ENCODE measurements at regions not wholly inside any gene's neighbourhood (a gene's known extent, or its start where the extent isn't known, plus 50 kb on each side); places are given as distances from the start of the nearest gene placed in this dataset.
A peak's percentile ranks its signal among the peaks of the same experiment; 100 is the strongest.

DNA sequence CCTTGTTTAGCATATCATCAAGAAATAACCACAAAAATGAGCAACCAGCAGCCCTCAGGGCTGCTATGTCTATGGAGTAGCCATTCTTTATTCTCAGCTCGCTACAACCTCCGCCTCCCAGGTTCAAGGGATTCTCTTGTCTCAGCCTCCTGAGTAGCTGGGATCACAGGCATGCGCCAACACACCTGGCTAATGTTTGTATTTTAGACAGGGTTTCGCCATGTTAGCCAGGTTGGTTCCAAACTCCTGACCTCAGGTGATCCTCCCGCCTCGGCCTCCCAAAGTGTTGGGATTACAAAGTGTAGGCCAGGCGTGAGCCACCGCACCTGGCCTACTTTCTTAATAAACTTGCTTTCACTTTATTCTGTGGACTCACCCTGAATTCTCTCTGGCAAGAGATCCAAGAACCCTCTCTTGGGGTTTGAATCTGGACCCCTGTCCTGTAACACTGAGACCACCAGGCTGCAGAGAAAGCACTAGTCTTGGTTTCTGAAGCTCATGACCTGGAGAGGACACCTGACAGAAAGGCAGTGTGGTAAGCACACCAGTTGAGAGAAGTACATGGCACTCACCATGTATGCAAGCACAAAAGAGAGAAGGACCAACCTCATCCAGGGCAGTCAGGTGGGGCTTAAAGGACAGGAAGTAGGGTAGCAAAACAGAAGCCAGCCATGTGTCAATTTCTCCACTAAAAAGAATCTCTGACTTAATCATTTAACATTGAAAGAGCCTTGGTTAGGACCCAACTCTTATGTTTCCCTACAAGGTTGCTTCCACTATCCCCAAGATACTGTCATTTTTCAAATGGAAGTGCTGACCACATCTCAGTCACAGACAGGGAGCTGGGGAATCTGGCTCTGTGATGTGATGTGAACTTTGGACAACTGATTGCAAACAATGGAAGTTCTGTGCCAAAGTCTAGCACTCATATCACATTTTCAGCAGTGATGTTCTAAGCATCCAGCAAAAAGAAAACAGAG lies 97.4 kb upstream of the DST start:
- Histone ChIP-seq H3K4me3 (ENCODE audit: control insufficient read depth in 2 of 3, extremely low read depth in 1 of 3, insufficient read depth in 2 of 3, low read depth in 1 of 3, low read length in 3 of 3) (no peak overlapping the region), H3K79me2 (ENCODE audit: control insufficient read depth, insufficient read depth, low read length) (no peaks in the 10 kb centered on the region), H3K27ac (ENCODE audit: control insufficient read depth, insufficient read depth, low read length) (no peak overlapping the region), H2AFZ (ENCODE audit: control insufficient read depth, low read length) (no peak overlapping the region), H4K20me1 (ENCODE audit: control insufficient read depth, extremely low read depth, insufficient read depth, low read length) (no peaks in the 10 kb centered on the region), H3K9ac (ENCODE audit: control insufficient read depth, extremely low read depth, insufficient read depth, low read length) (no peak overlapping the region), H3K4me2 (ENCODE audit: control insufficient read depth, extremely low read depth, insufficient read depth, low read depth, low read length) (no peak overlapping the region), H3K9me1 (ENCODE audit: control insufficient read depth, extremely low read depth, insufficient read depth, low read length) (no peaks in the 10 kb centered on the region), H3K36me3 (ENCODE audit: control insufficient read depth in 2 of 2, extremely low read depth in 1 of 2, insufficient read depth in 2 of 2, low read length in 2 of 2) (no peaks in the 10 kb centered on the region), H3K9me3 (ENCODE audit: control insufficient read depth, low read depth, low read length) (no peaks in the 10 kb centered on the region), H3K4me1 (ENCODE audit: control insufficient read depth, extremely low read depth, insufficient read depth, low read length) (peaks cover 19% of the 10 kb centered on the region), H3K27me3 (ENCODE audit: control insufficient read depth, extremely low read depth, insufficient read depth, low read length) (no peaks in the 10 kb centered on the region)
- FAIRE-seq = peak; percentile 46
- no peak for DNase-seq (ENCODE audit: low read depth, low spot score)
- dilution Hi-C loops (cut with MboI; ENCODE audit: extremely low pct_ligation_motif_present, low sequenced_read_pairs) = no loop called here
- TF ChIP-seq, protein P1, sequence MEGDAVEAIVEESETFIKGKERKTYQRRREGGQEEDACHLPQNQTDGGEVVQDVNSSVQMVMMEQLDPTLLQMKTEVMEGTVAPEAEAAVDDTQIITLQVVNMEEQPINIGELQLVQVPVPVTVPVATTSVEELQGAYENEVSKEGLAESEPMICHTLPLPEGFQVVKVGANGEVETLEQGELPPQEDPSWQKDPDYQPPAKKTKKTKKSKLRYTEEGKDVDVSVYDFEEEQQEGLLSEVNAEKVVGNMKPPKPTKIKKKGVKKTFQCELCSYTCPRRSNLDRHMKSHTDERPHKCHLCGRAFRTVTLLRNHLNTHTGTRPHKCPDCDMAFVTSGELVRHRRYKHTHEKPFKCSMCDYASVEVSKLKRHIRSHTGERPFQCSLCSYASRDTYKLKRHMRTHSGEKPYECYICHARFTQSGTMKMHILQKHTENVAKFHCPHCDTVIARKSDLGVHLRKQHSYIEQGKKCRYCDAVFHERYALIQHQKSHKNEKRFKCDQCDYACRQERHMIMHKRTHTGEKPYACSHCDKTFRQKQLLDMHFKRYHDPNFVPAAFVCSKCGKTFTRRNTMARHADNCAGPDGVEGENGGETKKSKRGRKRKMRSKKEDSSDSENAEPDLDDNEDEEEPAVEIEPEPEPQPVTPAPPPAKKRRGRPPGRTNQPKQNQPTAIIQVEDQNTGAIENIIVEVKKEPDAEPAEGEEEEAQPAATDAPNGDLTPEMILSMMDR (optimal IDR thresholded peaks at IDR 0.05 in 1 of 3, IDR thresholded peaks at IDR 0.05 in 1 of 3, conservative IDR thresholded peaks at IDR 0.05 in 1 of 3; ENCODE audit: extremely low read depth in 1 of 3, insufficient read depth in 2 of 3, low read length in 3 of 3) = no peak

DNA sequence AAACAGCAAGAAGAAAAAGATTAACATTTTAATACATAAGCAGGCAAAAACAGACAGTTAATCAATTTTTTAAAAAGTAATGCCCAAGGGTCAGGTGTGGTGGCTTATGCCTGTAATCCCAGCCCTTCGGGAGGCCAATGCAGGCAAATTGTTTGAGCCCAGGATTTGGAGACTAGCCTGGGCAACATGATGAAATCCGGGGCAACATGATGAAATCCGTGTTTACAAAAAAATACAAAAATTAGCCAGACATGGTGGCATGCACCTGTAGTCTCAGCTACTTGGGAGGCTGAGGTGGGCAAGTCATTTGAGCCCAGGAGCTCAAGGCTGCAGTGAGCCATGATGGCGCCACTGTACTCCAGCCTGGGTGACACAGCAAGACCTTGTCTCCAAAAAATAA lies 94.1 kb upstream of the DST start:
- Histone ChIP-seq H3K27ac (ENCODE audit: control insufficient read depth, insufficient read depth, low read length) (no peak overlapping the region), H3K9me3 (ENCODE audit: control insufficient read depth, low read depth, low read length) (no peaks in the 10 kb centered on the region), H2AFZ (ENCODE audit: control insufficient read depth, low read length) (no peak overlapping the region), H4K20me1 (ENCODE audit: control insufficient read depth, extremely low read depth, insufficient read depth, low read length) (no peaks in the 10 kb centered on the region), H3K27me3 (ENCODE audit: control insufficient read depth, extremely low read depth, insufficient read depth, low read length) (no peaks in the 10 kb centered on the region), H3K79me2 (ENCODE audit: control insufficient read depth, insufficient read depth, low read length) (no peaks in the 10 kb centered on the region), H3K36me3 (ENCODE audit: control insufficient read depth in 2 of 2, extremely low read depth in 1 of 2, insufficient read depth in 2 of 2, low read length in 2 of 2) (no peaks in the 10 kb centered on the region), H3K4me3 (ENCODE audit: control insufficient read depth in 2 of 3, extremely low read depth in 1 of 3, insufficient read depth in 2 of 3, low read depth in 1 of 3, low read length in 3 of 3) (no peak overlapping the region), H3K9ac (ENCODE audit: control insufficient read depth, extremely low read depth, insufficient read depth, low read length) (no peak overlapping the region), H3K9me1 (ENCODE audit: control insufficient read depth, extremely low read depth, insufficient read depth, low read length) (no peaks in the 10 kb centered on the region), H3K4me2 (ENCODE audit: control insufficient read depth, extremely low read depth, insufficient read depth, low read depth, low read length) (no peak overlapping the region), H3K4me1 (ENCODE audit: control insufficient read depth, extremely low read depth, insufficient read depth, low read length) (peaks cover 6% of the 10 kb centered on the region)
- DNase-seq (ENCODE audit: low read depth, low spot score) (no peak), FAIRE-seq (no peak)
- TF ChIP-seq, protein P1 (optimal IDR thresholded peaks at IDR 0.05 in 1 of 3, IDR thresholded peaks at IDR 0.05 in 1 of 3, conservative IDR thresholded peaks at IDR 0.05 in 1 of 3; ENCODE audit: extremely low read depth in 1 of 3, insufficient read depth in 2 of 3, low read length in 3 of 3) = no peak
- TF ChIP-seq EZH2 (IDR thresholded peaks at IDR 0.05; ENCODE audit: low read length) = no peak
- dilution Hi-C loops (cut with MboI; ENCODE audit: extremely low pct_ligation_motif_present, low sequenced_read_pairs) = no loop called here
